Smooth muscle cell (in vitro differentiated cells): ENCODE measurements at regions not wholly inside any gene's neighbourhood (a gene's known extent, or its start where the extent isn't known, plus 50 kb on each side); places are given as distances from the start of the nearest gene placed in this dataset.

Source experiments
- DNase-seq: peaks from one replicate; lab custom pipeline; 2025; ENCODE audit not compliant: unreplicated experiment; lab: John Stamatoyannopoulos, UW
- H2AFZ ChIP-seq: fragments of 200-600 bp; sonication (generic); 2 replicates; pipeline ENCODE4 v1.6.0; 2016; ENCODE audit warnings: antibody characterized with exemption, low read depth, mild to moderate bottlenecking
- H3F3A ChIP-seq: fragments of 200-600 bp; sonication (generic); 2 replicates; pipeline ENCODE4 v1.6.0; 2017; ENCODE audit warnings: antibody characterized with exemption, low read depth
- H3K27ac ChIP-seq: fragments of 200-600 bp; sonication (generic); 2 replicates; pipeline ENCODE4 v1.5.1; 2016; ENCODE audit warnings: low read depth, mild to moderate bottlenecking
- H3K27me3 ChIP-seq: fragments of 200-600 bp; sonication (generic); 2 replicates; pipeline ENCODE4 v1.6.1; 2016; ENCODE audit warnings: low read depth, mild to moderate bottlenecking
- H3K36me3 ChIP-seq: fragments of 200-600 bp; sonication (generic); 2 replicates; pipeline ENCODE4 v1.5.1; 2016; ENCODE audit warnings: low read depth
- H3K4me1 ChIP-seq: fragments of 200-600 bp; sonication (generic); 2 replicates; pipeline ENCODE4 v1.5.1; 2016; ENCODE audit warnings: low read depth
- H3K4me2 ChIP-seq: fragments of 200-600 bp; sonication (generic); 2 replicates; pipeline ENCODE4 v1.6.0; 2016; ENCODE audit warnings: mild to moderate bottlenecking
- H3K4me3 ChIP-seq: fragments of 200-600 bp; sonication (generic); 2 replicates; pipeline ENCODE4 v1.5.1; 2016; ENCODE audit warnings: mild to moderate bottlenecking
- H3K79me2 ChIP-seq: fragments of 200-600 bp; sonication (generic); 2 replicates; pipeline ENCODE4 v1.6.0; 2016; ENCODE audit warnings: low read depth, mild to moderate bottlenecking
- H3K9ac ChIP-seq: fragments of 200-600 bp; sonication (generic); 2 replicates; pipeline ENCODE4 v1.6.0; 2016; ENCODE audit warnings: low read depth
- H3K9me3 ChIP-seq: fragments of 200-600 bp; sonication (generic); replicated peaks from 2 replicates; pipeline ENCODE4 v1.5.1; 2016; ENCODE audit warnings: low read depth
- H4K20me1 ChIP-seq: fragments of 200-600 bp; sonication (generic); 2 replicates; pipeline ENCODE4 v1.6.0; 2016; ENCODE audit warnings: low read depth
- WGBS: methylation state at CpG from one replicate; pipeline ENCODE4 v1.1.7; 2016; ENCODE audit warnings: low lambda C conversion rate; 5-methylcytosine and 5-hydroxymethylcytosine counted together
- TF ChIP-seq, protein P1 (sequence below): fragments of 200-600 bp; sonication (generic); IDR thresholded peaks from 2 replicates; pipeline ENCODE4 v1.5.1; 2017; ENCODE audit warnings: borderline replicate concordance, mild to moderate bottlenecking, antibody characterized with exemption; ENCODE audit not compliant: insufficient read depth, poor library complexity, severe bottlenecking

DNA sequence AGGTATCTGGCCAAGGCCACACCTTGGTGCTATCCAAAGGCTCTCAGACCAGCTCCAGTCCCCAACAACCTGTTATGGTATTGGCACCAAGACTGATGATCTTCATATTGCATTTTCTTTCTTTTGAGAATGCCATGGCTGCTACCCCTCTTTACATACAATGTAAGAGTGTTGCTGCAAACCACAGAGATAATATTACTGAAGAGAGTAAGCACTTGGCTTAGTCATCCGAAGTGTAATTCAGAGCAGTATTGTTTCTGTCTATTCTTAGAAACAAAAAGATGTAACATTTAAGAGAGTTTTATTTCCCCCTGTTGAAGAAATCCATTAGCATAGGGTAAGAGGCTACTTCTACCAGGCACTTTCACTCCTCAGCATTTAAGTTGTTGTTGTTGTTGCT, 212.5 kb downstream of the C6orf118 start:
- Histone ChIP-seq H2AFZ (no peak overlapping the region), H3K79me2 (no peaks in the 10 kb centered on the region), H3K9ac (no peak overlapping the region), H3K9me3 (no peaks in the 10 kb centered on the region), H3F3A (no peaks in the 10 kb centered on the region), H3K27me3 (no peaks in the 10 kb centered on the region), H3K4me1 (no peaks in the 10 kb centered on the region), H3K4me2 (no peak overlapping the region), H3K36me3 (no peaks in the 10 kb centered on the region), H3K27ac (peak overlapping the region; percentile 13), H3K4me3 (no peak overlapping the region), H4K20me1 (no peaks in the 10 kb centered on the region)
- DNase-seq = no peak
- 34% methylated on average over 1 of the region's 1 CpG for WGBS
- TF ChIP-seq, protein P1, sequence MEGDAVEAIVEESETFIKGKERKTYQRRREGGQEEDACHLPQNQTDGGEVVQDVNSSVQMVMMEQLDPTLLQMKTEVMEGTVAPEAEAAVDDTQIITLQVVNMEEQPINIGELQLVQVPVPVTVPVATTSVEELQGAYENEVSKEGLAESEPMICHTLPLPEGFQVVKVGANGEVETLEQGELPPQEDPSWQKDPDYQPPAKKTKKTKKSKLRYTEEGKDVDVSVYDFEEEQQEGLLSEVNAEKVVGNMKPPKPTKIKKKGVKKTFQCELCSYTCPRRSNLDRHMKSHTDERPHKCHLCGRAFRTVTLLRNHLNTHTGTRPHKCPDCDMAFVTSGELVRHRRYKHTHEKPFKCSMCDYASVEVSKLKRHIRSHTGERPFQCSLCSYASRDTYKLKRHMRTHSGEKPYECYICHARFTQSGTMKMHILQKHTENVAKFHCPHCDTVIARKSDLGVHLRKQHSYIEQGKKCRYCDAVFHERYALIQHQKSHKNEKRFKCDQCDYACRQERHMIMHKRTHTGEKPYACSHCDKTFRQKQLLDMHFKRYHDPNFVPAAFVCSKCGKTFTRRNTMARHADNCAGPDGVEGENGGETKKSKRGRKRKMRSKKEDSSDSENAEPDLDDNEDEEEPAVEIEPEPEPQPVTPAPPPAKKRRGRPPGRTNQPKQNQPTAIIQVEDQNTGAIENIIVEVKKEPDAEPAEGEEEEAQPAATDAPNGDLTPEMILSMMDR = no peak

DNA sequence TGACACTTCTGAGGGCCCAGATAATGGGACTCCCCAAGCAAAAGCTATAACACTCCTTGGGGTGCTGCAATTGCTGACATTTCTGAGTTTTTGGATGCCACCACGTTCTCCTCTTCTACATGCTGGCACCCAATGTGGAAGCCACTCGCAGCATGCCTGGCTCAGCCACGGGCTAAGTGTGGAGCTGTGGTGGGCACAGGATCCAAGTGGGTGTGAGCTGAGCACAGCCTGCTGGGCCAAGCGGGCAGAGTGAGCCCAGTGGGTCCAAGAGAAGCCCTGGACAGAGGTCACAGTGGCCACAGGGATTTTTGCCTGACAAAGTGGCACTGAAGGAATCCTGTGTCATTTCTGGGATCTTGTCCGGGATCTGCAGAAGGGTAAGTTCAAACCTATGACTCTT, 213.2 kb downstream of the C6orf118 start:
- no peak overlapping the region for H3K27ac ChIP-seq
- H3K9me3 ChIP-seq = no peaks in the 10 kb centered on the region
- H3K4me1 ChIP-seq = no peaks in the 10 kb centered on the region
- no peaks in the 10 kb centered on the region for H3K27me3 ChIP-seq
- TF ChIP-seq, protein P1 = no peak
- WGBS = 88% methylated on average over 5 of the region's 5 CpGs
- no peak overlapping the region for H3K4me3 ChIP-seq
- no peak overlapping the region for H3K9ac ChIP-seq
- no peak for DNase-seq
- no peak overlapping the region for H3K4me2 ChIP-seq
- no peaks in the 10 kb centered on the region for H3F3A ChIP-seq
- no peak overlapping the region for H2AFZ ChIP-seq
- H3K36me3 ChIP-seq = no peaks in the 10 kb centered on the region
- H4K20me1 ChIP-seq = no peaks in the 10 kb centered on the region
- no peaks in the 10 kb centered on the region for H3K79me2 ChIP-seq

DNA sequence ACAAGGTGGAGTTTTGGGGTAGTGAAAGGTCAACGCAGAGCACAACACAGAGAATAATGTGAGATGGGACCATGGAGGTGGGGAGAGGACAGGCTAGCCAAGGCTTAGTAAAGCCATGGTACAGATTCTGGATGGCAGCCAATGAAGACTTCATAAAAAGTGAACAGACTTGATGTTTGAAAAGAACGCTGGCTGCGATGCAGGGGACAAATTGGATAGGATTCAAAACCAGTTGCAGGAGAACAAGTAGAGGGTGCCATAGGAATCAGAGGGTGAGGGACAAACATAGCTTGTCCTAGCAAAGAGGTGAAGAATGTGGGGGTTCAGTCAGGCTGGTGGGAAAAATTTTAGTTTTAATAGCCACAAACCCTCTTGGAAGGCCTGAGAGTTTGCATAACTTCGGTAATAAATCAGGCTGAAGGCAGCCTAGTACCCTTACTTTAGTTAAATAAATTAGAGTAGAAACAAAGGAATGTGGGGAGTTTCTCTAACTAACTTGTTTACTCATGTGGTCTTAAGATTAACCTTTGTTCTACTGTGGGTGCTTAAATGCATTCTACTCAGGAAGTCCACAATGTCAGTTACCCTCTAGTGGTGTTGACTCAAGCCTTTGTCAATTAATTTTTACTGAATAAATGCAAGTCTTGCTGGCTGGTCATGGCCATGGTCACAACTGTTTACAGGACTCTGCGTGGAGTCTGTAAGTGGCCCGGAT, 216.4 kb downstream of the C6orf118 start:
- 89% methylated on average over 6 of the region's 6 CpGs for WGBS
- Histone ChIP-seq H2AFZ (no peak overlapping the region), H3K9ac (no peak overlapping the region), H3K36me3 (no peaks in the 10 kb centered on the region), H3K4me2 (no peak overlapping the region), H3K27me3 (no peaks in the 10 kb centered on the region), H4K20me1 (no peaks in the 10 kb centered on the region), H3K27ac (no peak overlapping the region), H3K9me3 (no peaks in the 10 kb centered on the region), H3K4me1 (no peaks in the 10 kb centered on the region), H3K79me2 (no peaks in the 10 kb centered on the region), H3F3A (no peaks in the 10 kb centered on the region), H3K4me3 (no peak overlapping the region)
- DNase-seq = no peak
- TF ChIP-seq, protein P1 = no peak
